ENCODE measurements at regions not wholly inside any gene's neighbourhood (a gene's known extent, or its start where the extent isn't known, plus 50 kb on each side); places are given as distances from the start of the nearest gene placed in this dataset.
"Not testable (repeated sequence)": the region's sequence is repeated elsewhere in the genome, so short reads cannot be mapped to it uniquely, and the experiment has no call there.

- DNase-seq (ENCODE audit: low read depth), result no peak
Measured at GRCh38 chr3:168975576-168975975, 687.9 kb downstream of the MECOM start.

GRCh38 chr3:168974617-168975403 lies 688.7 kb downstream of the MECOM start:
- no peak for DNase-seq (ENCODE audit: low read depth)

DNA sequence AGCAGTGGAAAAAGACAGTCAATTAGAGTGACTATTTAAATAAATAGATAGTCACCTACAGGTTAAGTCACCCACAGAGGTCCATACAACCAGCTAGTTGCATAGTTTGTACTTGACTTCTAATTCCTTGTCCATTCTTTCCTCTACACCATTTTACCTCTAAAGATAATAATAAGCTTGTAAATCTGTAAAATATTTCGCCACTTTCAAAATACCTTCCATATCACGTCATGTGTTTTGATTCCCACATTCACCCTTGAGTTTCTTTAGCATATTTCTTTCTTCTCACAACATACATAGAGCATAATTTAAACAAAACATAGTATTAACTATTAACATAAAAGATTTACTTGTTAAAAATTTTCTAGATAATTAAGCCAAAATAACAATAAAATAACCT lies 689.6 kb downstream of the MECOM start:
- DNase-seq (ENCODE audit: low read depth), result no peak

- no peak for DNase-seq (ENCODE audit: low read depth)
Measured at GRCh38 chr3:168973206-168973605, 690.3 kb downstream of the MECOM start.

GRCh38 chr3:168968609-168969008 lies 694.9 kb downstream of the MECOM start:
- DNase-seq (ENCODE audit: low read depth), result no peak

GRCh38 chr3:168964736-168965135 lies 698.8 kb downstream of the MECOM start:
- DNase-seq (ENCODE audit: low read depth), result no peak

- DNase-seq (ENCODE audit: low read depth), result no peak
Measured at GRCh38 chr3:168961271-168961670, 702.2 kb downstream of the MECOM start.

DNA sequence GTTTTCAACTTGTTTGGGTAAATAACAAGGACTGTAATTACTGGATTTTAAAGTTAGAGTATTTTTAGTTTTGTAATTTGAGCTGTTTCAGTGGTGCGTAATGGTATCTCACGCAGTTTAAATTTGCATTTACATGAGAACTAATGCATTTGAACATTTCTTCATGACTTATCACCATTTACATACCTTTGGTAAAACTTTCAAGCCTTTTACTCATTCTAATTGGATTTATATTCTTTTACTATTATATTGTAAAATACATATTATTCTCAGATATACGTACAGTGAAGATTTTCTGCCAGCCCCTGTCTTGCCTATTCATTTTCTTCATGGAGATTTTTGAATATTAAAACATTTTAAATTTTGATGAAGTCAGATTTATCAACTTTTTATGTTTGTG lies 703.8 kb downstream of the MECOM start:
- no peak for DNase-seq (ENCODE audit: low read depth)

DNA sequence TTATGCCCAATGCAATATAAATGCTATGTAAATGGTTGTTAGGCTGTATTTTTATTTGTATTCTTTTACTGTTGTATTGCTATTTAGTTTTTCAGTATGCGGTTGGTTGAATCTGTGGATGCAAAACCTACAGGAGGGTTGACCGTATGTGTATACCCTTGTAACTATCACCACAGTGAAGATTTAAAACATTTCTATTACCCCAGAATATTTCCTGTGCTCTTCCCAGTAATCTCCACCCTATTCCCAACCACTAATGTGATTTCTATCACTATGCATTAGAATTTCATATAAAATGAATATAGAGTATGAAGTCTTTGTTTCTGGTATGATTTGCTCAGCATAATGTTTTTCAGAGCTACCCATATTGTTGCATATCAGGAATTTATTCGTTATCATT lies 705.0 kb downstream of the MECOM start:
- DNase-seq (ENCODE audit: low read depth), result no peak

GRCh38 chr3:168956076-168956475 lies 707.4 kb downstream of the MECOM start:
- no peak for DNase-seq (ENCODE audit: low read depth)

GRCh38 chr3:168952551-168952950 lies 711.0 kb downstream of the MECOM start:
- peak; percentile 1 for DNase-seq (ENCODE audit: low read depth)

DNA sequence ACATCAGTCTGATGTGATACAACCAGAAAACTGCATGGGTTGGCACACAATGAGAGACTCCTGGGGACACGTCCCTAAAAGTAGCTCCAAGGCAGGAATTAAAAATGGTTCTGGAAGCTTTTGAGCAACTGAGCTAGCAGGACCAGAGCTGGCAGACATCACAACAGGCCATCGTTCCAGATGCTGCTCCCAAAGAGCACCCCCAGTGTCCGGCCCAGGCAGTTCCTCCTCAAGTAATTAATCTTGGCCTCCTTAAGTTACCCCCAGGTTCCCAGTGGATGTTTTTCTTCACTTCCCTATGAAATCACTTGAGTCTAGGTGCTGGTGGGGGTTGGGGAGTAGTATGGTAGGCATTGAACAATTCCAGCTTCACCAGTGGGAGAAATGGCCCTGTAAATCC lies 711.6 kb downstream of the MECOM start:
- DNase-seq (ENCODE audit: low read depth), result no peak

DNA sequence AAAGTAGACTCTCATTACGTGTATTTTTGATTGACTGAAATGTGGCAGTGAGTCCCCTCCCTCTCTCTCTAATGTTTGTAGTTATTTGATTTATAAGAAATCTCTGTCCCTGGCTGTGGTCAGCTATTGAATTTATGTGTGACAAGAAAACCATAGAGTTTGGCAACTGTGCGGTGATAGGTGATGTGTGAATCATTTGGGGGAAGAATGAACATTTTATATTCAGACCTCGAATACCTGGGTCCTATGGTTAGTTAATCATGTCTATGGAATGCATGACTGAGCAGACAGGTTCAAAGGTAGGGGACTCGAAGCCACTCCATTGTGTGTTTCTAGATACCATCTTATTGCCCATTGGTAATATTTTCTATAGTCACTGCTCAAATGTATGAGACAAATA lies 712.1 kb downstream of the MECOM start:
- DNase-seq (ENCODE audit: low read depth), result no peak

DNA sequence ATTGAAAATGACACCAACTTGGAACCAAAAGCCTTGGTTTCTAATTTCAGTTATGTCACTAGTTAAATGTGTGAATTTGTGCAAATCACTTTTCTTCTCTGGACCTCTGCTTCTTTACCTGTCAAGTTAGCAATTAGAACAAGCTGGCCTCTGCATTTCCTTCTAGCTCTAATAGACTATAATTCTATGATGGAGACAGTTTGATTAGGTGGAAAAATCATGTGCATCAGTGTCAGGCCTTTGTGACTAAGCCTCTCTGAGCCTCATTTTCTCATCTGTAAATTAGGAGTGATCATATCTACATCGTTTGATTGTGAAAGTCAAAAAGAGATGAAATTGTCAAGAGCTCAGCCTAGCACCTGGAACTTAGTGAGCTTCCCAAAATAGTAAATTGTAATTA lies 712.9 kb downstream of the MECOM start:
- no peak for DNase-seq (ENCODE audit: low read depth)

DNA sequence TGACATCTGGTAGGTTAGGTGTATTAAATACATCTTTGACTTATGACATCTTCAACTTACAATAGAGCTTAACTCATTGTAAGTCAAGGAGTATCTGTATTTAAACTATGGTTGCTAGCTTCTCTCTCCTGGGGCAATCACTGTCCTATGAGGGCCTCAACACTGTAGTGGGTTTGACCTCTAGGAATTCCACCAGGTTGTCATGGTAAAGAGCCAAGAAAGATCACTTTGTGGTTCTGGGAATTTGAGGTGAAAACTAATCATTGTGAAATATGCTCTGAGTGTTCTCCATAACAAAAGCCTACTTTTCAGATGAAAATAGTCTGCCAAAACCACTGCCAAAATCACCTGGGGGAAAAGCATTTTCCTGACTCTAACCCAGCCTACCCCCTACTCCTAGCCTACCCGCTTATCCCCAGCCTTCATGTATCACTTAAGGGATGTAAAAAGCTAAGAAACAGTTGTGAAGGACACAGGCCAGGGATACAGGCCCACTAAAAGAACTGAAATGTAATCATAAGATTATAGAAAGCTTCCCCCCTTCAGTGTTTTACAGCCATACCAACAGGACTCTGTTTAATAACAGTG lies 723.8 kb downstream of the MECOM start:
- DNase-seq (ENCODE audit: low read depth), result no peak

DNA sequence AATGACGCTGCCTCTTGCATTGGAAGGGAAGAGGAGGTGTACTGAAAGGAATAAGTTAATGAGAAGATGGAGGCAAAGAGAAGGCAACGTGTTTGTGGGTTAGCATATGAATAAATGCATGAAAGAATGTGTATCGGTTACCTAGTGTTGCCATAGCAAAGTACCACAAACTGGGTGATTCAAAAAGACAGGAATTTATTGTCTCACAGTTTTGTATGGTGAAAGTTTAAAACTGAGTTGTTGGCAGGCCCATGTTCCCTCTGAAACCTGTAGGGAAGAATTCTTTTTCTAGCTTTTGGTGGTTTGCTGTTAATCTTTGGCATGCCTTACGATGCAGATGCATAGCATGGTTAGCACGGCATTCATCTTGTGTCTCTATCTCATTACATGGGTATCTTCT lies 729.9 kb downstream of the MECOM start:
- DNase-seq (ENCODE audit: low read depth), result peak; percentile 26

GRCh38 chr3:168929997-168930396 lies 733.5 kb downstream of the MECOM start:
- not testable (repeated sequence) for DNase-seq (ENCODE audit: low read depth)

DNA sequence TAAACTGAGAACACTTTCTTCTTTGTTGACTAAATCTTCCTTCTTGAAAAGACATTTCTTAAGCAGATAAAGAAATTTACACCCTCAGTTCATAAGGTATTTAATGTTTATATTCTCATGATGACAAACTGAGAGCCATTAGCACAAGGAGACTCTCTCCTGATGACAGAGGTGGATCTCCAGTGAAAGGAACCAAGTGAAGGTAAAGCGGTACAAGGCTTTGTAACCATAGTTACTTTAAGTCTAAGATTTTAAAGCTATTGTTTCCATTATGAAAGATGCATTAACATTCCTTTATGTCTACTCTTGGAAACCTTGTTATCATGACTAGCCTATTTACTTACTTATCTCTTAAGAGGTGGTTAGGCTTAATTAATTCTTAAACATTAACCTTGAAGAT lies 737.1 kb downstream of the MECOM start:
- no peak for DNase-seq (ENCODE audit: low read depth)

DNA sequence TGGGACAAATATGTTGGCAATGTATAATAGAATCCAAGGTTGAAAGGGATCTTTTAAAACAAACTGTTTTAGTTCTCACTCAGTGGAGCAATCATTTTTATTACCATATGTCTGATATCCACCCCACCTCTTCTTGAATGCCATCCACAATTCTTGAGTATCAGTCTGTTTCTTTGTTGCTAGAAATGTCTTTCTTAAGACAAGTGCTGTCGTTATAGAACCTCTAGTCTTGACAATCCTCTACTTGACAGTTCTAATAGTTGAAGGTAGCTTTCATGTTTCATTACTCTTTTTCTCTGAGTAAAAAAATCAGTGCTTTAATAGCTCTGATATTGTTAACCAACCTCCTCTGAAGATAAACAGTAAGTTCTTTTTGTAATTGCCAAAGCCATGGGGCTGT lies 737.9 kb downstream of the MECOM start:
- DNase-seq (ENCODE audit: low read depth), result no peak

DNA sequence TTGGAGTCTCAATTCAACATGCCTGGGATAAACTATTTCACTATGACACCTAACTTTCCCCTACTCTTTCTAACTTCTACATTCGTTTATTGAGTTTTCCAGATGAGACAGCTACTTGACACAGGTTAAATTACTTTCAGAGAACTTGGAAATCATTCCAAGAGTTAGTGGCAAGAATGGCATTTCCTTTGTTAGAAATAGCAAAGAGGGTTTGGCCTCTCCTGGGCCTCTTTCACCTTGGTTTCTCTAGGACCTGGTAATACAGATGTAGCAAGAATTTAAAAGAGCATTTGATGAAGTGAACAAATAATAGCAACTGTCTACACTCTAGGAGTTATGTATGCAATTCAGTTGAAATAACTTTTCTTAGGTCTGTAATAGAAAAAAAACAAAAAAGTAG lies 748.9 kb downstream of the MECOM start:
- no peak for DNase-seq (ENCODE audit: low read depth)

- DNase-seq (ENCODE audit: low read depth), result no peak
Measured at GRCh38 chr3:168909260-168909659, 754.3 kb downstream of the MECOM start.

GRCh38 chr3:168895419-168895818 lies 768.1 kb downstream of the MECOM start:
- DNase-seq (ENCODE audit: low read depth), result no peak

GRCh38 chr3:168894214-168894613 lies 769.3 kb downstream of the MECOM start:
- no peak for DNase-seq (ENCODE audit: low read depth)

- no peak for DNase-seq (ENCODE audit: low read depth)
Measured at GRCh38 chr3:168889666-168890065, 773.8 kb downstream of the MECOM start.
